ENCODE measurements at regions not wholly inside any gene's neighbourhood (a gene's known extent, or its start where the extent isn't known, plus 50 kb on each side); places are given as distances from the start of the nearest gene placed in this dataset.

GRCh38 chr11:10395166-10395897 lies 59.7 kb upstream of the AMPD3 start:
- no peak for TF ChIP-seq CTCF (IDR thresholded peaks at IDR 0.05)

DNA sequence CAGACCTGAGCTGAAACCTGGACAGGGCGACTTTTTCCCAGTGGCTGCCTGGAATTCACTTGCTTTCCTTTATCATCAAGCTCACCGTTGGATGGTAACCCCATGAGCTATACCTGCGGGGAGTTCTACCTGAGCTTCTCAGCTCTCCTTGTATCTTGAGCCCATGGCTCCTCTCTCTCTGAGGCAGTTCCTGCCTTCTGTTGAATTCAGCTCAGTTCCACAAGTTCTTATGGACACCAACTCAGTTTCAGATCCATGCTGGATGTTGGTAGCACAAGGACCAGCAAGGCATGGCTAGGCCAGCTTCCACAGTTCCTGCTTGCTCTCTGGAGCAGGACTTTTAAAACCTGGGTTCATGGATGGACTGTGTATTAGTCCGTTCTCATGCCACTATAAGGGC lies 58.3 kb upstream of the AMPD3 start:
- no peak for TF ChIP-seq CTCF (IDR thresholded peaks at IDR 0.05)

DNA sequence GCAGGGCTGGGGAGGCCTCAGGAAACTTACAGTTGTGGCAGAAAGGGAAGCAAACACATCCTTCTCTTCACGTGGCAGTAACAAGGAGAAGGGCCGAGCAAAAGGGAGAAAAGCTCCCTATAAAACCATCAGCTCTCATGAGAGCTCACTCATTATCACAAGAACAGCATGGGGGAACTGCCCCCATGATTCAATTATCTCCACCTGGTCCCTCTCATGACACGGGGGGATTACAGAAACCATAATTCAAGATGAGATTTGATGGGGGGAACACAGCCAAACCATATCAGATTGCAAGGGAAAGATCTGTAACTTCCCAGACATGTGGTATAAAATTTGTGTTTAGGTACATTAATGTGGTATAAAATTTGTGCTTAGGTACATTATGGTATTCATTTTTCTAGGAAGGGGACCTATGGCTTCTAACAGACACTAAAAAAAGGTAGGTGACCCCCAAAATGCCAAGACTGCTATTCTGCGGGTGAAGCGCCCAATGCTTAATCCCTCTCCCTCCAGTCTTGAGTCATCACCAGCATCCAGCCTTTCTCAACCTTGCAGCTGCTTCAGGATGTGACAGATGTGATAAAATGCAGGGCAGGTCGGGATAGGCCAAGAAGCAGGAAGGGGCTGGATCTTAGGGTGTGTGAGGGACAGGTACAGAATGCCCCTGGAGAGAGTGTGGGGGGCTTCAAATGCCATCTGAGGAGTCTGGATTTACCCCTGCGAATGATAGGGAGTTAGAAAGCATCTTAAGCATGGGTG lies 57.7 kb upstream of the AMPD3 start:
- TF ChIP-seq CTCF (IDR thresholded peaks at IDR 0.05), result no peak

- no peak for TF ChIP-seq CTCF (IDR thresholded peaks at IDR 0.05)
Observed at GRCh38 chr11:10398525-10398924, 56.5 kb upstream of the AMPD3 start.

GRCh38 chr11:10400856-10401255 lies 54.2 kb upstream of the AMPD3 start:
- TF ChIP-seq CTCF (IDR thresholded peaks at IDR 0.05), result no peak

- no peak for TF ChIP-seq CTCF (IDR thresholded peaks at IDR 0.05)
Observed at GRCh38 chr11:10401256-10401655, 53.8 kb upstream of the AMPD3 start.

- TF ChIP-seq CTCF (IDR thresholded peaks at IDR 0.05), result no peak
Observed at GRCh38 chr11:10401696-10402392, 53.2 kb upstream of the AMPD3 start.
